SIG-M5 treated with dmso at 0.1 percent for 504 hours (cell line): ENCODE measurements at regions not wholly inside any gene's neighbourhood (a gene's known extent, or its start where the extent isn't known, plus 50 kb on each side); places are given as distances from the start of the nearest gene placed in this dataset.

Experiments
- DNase-seq: peaks from one replicate; lab custom pipeline; 2025; ENCODE audit not compliant: unreplicated experiment; lab: John Stamatoyannopoulos, UW

GRCh38 chr20:12020846-12021245 lies 103.2 kb downstream of the BTBD3 start:
- no peak for DNase-seq

GRCh38 chr20:12022126-12022525 lies 104.4 kb downstream of the BTBD3 start:
- no peak for DNase-seq

GRCh38 chr20:12023194-12023795 lies 105.6 kb downstream of the BTBD3 start:
- peak; percentile 43 for DNase-seq

- no peak for DNase-seq
Observed at GRCh38 chr20:12028771-12029170, 111.1 kb downstream of the BTBD3 start.

GRCh38 chr20:12030470-12030869 lies 112.8 kb downstream of the BTBD3 start:
- DNase-seq: no peak

GRCh38 chr20:12036142-12036541 lies 118.4 kb downstream of the BTBD3 start:
- no peak for DNase-seq

- DNase-seq: no peak
Observed at GRCh38 chr20:12037521-12037920, 119.8 kb downstream of the BTBD3 start.

GRCh38 chr20:12040261-12040660 lies 122.6 kb downstream of the BTBD3 start:
- DNase-seq: no peak

- DNase-seq: no peak
Observed at GRCh38 chr20:12044969-12045368, 127.3 kb downstream of the BTBD3 start.

- DNase-seq: no peak
Observed at GRCh38 chr20:12047838-12048432, 130.2 kb downstream of the BTBD3 start.

GRCh38 chr20:12049125-12049524 lies 131.4 kb downstream of the BTBD3 start:
- no peak for DNase-seq

- DNase-seq: no peak
Observed at GRCh38 chr20:12051206-12052163, 133.8 kb downstream of the BTBD3 start.

GRCh38 chr20:12053353-12053752 lies 135.7 kb downstream of the BTBD3 start:
- DNase-seq: peak; percentile 70

- no peak for DNase-seq
Observed at GRCh38 chr20:12054556-12054955, 136.9 kb downstream of the BTBD3 start.

GRCh38 chr20:12055161-12055560 lies 137.5 kb downstream of the BTBD3 start:
- no peak for DNase-seq

GRCh38 chr20:12056839-12057238 lies 139.1 kb downstream of the BTBD3 start:
- DNase-seq: no peak

GRCh38 chr20:12057778-12058177 lies 140.1 kb downstream of the BTBD3 start:
- DNase-seq: no peak

GRCh38 chr20:12058216-12058615 lies 140.5 kb downstream of the BTBD3 start:
- no peak for DNase-seq

GRCh38 chr20:12061466-12061865 lies 143.8 kb downstream of the BTBD3 start:
- no peak for DNase-seq

- DNase-seq: no peak
Observed at GRCh38 chr20:12063106-12063684, 145.5 kb downstream of the BTBD3 start.

- no peak for DNase-seq
Observed at GRCh38 chr20:12064540-12064939, 146.8 kb downstream of the BTBD3 start.

GRCh38 chr20:12067686-12068085 lies 150.0 kb downstream of the BTBD3 start:
- no peak for DNase-seq
